CD14-positive monocyte (primary cell): ENCODE measurements at regions not wholly inside any gene's neighbourhood (a gene's known extent, or its start where the extent isn't known, plus 50 kb on each side); places are given as distances from the start of the nearest gene placed in this dataset.

Experiments
- DNase-seq, 3 donors: peaks; one replicate each; pipeline ENCODE4 v3.0.0-alpha.2; 2011 to 2022
- H2AFZ ChIP-seq: 2 replicates; pipeline ENCODE4 v1.6.0; 2012; ENCODE audit warnings: mild to moderate bottlenecking, low read depth, low read length, inconsistent platforms; ENCODE audit not compliant: insufficient read depth, poor library complexity, severe bottlenecking
- H3K27ac ChIP-seq, 2 donors: 1 replicate in 1 of 2; 2 replicates in 1 of 2; pipeline ENCODE4 v1.5.1; 2012 to 2013; ENCODE audit warnings: low read length in 2 of 2, control low read depth in 1 of 2, inconsistent platforms in 1 of 2, low read depth in 1 of 2, mild to moderate bottlenecking in 1 of 2
- H3K27me3 ChIP-seq, 2 donors: one replicate each; pipeline versions ENCODE4 v1.6.0 to v1.6.1; 2011 to 2013; ENCODE audit warnings: low read length in 2 of 2; ENCODE audit not compliant: control insufficient read depth in 2 of 2, insufficient read depth in 2 of 2
- H3K36me3 ChIP-seq, 2 donors: replicated peaks in 1 of 2; 1 replicate in 1 of 2; 2 replicates in 1 of 2; pipeline versions ENCODE4 v1.5.1 to v1.6.1; 2012 to 2013; ENCODE audit warnings: low read length in 2 of 2, control low read depth in 1 of 2, inconsistent platforms in 1 of 2, mild to moderate bottlenecking in 1 of 2; ENCODE audit not compliant: insufficient read depth in 2 of 2, control insufficient read depth in 1 of 2
- H3K4me1 ChIP-seq, 2 donors: 1 replicate in 1 of 2; 2 replicates in 1 of 2; pipeline versions ENCODE4 v1.5.1 to v1.6.1; 2012 to 2013; ENCODE audit warnings: low read length in 2 of 2, control low read depth in 1 of 2, inconsistent platforms in 1 of 2, mild to moderate bottlenecking in 1 of 2, moderate library complexity in 1 of 2; ENCODE audit not compliant: insufficient read depth in 2 of 2, control insufficient read depth in 1 of 2
- H3K4me2 ChIP-seq: replicated peaks from 2 replicates; pipeline ENCODE3; 2012; ENCODE audit warnings: low read length, moderate library complexity, mild to moderate bottlenecking; ENCODE audit not compliant: poor library complexity, severe bottlenecking; ENCODE audit errors: extremely low read depth
- H3K4me3 ChIP-seq, 3 experiments: fragments of 200-600 bp in 1 of 3; sonication (generic) in 1 of 3; replicated peaks in 1 of 3; 1 replicate in 2 of 3; 2 replicates in 1 of 3; pipeline ENCODE4 v1.5.1; 2011 to 2013; ENCODE audit warnings: low read length in 3 of 3, mild to moderate bottlenecking in 3 of 3, control low read depth in 2 of 3, low read depth in 2 of 3, inconsistent platforms in 1 of 3, moderate library complexity in 1 of 3
- H3K79me2 ChIP-seq: 2 replicates; pipeline ENCODE4 v1.6.0; 2012; ENCODE audit warnings: mild to moderate bottlenecking, control low read depth, inconsistent platforms, low read length, moderate library complexity; ENCODE audit not compliant: insufficient read depth
- H3K9ac ChIP-seq: 2 replicates; pipeline ENCODE4 v1.6.0; 2017; ENCODE audit warnings: low read length, mild to moderate bottlenecking; ENCODE audit not compliant: insufficient read depth, poor library complexity, severe bottlenecking
- H3K9me3 ChIP-seq, 2 donors: replicated peaks in 1 of 2; 1 replicate in 1 of 2; 2 replicates in 1 of 2; pipeline versions ENCODE4 v1.5.1 to v1.6.1; 2012 to 2013; ENCODE audit warnings: low read length in 2 of 2, control low read depth in 1 of 2; ENCODE audit not compliant: control insufficient read depth in 1 of 2, insufficient read depth in 1 of 2
- H4K20me1 ChIP-seq: 2 replicates; pipeline ENCODE4 v1.6.0; 2012; ENCODE audit warnings: mild to moderate bottlenecking, low read length, control low read depth, moderate library complexity; ENCODE audit not compliant: insufficient read depth
- H3K27ac Mint-ChIP-seq, 7 donors: one replicate each; pipeline ENCODE4 v1.8.0; 2020; ENCODE audit warnings: mild to moderate bottlenecking in 7 of 7, mixed read lengths in 7 of 7, moderate library complexity in 6 of 7, inconsistent platforms in 2 of 7
- H3K27me3 Mint-ChIP-seq, 3 donors: one replicate each; pipeline ENCODE4 v1.8.0; 2021 to 2022; ENCODE audit warnings: low read depth in 3 of 3, mild to moderate bottlenecking in 3 of 3, mixed read lengths in 3 of 3, moderate library complexity in 3 of 3, inconsistent platforms in 1 of 3
- H3K36me3 Mint-ChIP-seq, 2 donors: one replicate each; pipeline ENCODE4 v1.8.0; 2020; ENCODE audit warnings: mixed read lengths in 2 of 2, inconsistent platforms in 1 of 2, mild to moderate bottlenecking in 1 of 2
- H3K4me1 Mint-ChIP-seq: one replicate; pipeline ENCODE4 v1.8.0; 2020; ENCODE audit warnings: mild to moderate bottlenecking, mixed read lengths
- H3K4me3 Mint-ChIP-seq, 2 donors: one replicate each; pipeline ENCODE4 v1.8.0; 2020; ENCODE audit warnings: mild to moderate bottlenecking in 2 of 2, mixed read lengths in 2 of 2, moderate library complexity in 1 of 2
- H3K9me3 Mint-ChIP-seq, 7 donors: one replicate each; pipeline ENCODE4 v1.8.0; 2020 to 2022; ENCODE audit warnings: mixed read lengths in 7 of 7, mild to moderate bottlenecking in 6 of 7, moderate library complexity in 6 of 7, inconsistent platforms in 2 of 7
- WGBS: methylation state at CpG from one replicate; pipeline ENCODE4 v1.1.5; 2013; ENCODE audit warnings: missing lambda C conversion rate; ENCODE audit not compliant: insufficient coverage; 5-methylcytosine and 5-hydroxymethylcytosine counted together
- intact Hi-C, 2 donors: fragments of 100-400 bp; cut with micrococcal nuclease; formaldehyde crosslinking; loops; one replicate each; pipeline versions ENCODE4 v1.15.0 to v1.15.1; 2023
- TF ChIP-seq, protein P1 (sequence below): fragments of 200-600 bp; IDR thresholded peaks from one replicate; pipeline ENCODE4 v1.8.0; 2022; ENCODE audit warnings: antibody characterized with exemption, mild to moderate bottlenecking

DNA sequence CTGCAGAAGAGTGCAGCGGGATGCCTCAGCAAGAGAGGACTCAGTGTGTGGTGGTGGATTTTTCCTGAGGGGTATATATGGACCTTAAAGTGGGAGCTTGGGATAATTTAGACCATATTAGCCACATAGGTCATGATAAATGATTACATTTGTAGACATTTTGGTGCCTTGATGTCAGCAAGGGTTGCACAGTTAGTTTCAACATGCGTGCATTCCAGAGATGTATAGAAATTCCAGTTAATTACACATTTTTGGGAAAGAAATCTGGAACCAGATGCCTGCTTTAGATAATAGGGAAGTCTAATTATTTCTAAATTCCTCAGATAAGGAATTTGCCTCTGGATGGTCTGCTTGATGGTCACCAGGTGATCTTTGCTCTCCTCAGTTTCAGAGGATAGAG is 440.6 kb upstream of the PAPPA start:
- Mint-ChIP-seq H3K4me3 (no peak overlapping the region), H3K27me3 (no peaks in the 10 kb centered on the region), H3K9me3 (peaks cover 0 to 5% (median 2%) of the 10 kb centered on the region in 7 donors), H3K36me3 (no peaks in the 10 kb centered on the region), H3K27ac (no peak overlapping the region), H3K4me1 (no peaks in the 10 kb centered on the region)
- no peak overlapping the region for H3K4me3 ChIP-seq
- H3K79me2 ChIP-seq: no peaks in the 10 kb centered on the region
- H3K27ac ChIP-seq: no peak overlapping the region
- H3K4me1 ChIP-seq: no peaks in the 10 kb centered on the region
- peaks cover 0 to 7% of the 10 kb centered on the region in 2 donors for H3K9me3 ChIP-seq
- intact Hi-C loops: no loop called here
- TF ChIP-seq, protein P1, sequence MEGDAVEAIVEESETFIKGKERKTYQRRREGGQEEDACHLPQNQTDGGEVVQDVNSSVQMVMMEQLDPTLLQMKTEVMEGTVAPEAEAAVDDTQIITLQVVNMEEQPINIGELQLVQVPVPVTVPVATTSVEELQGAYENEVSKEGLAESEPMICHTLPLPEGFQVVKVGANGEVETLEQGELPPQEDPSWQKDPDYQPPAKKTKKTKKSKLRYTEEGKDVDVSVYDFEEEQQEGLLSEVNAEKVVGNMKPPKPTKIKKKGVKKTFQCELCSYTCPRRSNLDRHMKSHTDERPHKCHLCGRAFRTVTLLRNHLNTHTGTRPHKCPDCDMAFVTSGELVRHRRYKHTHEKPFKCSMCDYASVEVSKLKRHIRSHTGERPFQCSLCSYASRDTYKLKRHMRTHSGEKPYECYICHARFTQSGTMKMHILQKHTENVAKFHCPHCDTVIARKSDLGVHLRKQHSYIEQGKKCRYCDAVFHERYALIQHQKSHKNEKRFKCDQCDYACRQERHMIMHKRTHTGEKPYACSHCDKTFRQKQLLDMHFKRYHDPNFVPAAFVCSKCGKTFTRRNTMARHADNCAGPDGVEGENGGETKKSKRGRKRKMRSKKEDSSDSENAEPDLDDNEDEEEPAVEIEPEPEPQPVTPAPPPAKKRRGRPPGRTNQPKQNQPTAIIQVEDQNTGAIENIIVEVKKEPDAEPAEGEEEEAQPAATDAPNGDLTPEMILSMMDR: no peak
- DNase-seq: no peak
- H2AFZ ChIP-seq: no peak overlapping the region
- H3K9ac ChIP-seq: no peak overlapping the region
- H3K4me2 ChIP-seq: no peak overlapping the region
- no peaks in the 10 kb centered on the region for H4K20me1 ChIP-seq
- no peaks in the 10 kb centered on the region for H3K36me3 ChIP-seq
- 100% methylated on average over 1 of the region's 2 CpGs for WGBS
- H3K27me3 ChIP-seq: no peaks in the 10 kb centered on the region

DNA sequence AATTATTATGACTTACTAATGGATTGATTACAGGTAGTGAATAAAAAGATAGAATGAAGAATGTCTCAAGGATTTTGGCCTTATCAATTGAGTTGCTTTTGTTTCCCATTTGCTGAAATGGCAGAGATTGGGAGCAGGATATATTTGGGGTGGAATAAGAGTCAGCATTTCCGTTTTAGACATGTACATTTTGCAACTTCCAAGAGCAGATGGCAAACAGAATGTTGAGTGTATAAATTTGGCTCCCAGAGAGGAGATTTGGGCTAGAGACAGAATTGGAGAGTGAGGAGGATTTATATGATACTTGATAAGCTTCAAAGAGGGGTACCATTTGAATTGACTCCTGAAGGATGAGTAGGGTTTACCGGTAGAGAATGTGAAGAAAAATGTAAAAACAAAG is 437.9 kb upstream of the PAPPA start:
- intact Hi-C loops: no loop called here
- no peak for DNase-seq
- Mint-ChIP-seq H3K9me3 (peaks cover 0 to 8% (median 0%) of the 10 kb centered on the region in 7 donors), H3K27me3 (no peaks in the 10 kb centered on the region), H3K27ac (no peak overlapping the region), H3K4me3 (no peak overlapping the region), H3K36me3 (no peaks in the 10 kb centered on the region), H3K4me1 (no peaks in the 10 kb centered on the region)
- no peak overlapping the region for H3K27ac ChIP-seq
- H3K36me3 ChIP-seq: no peaks in the 10 kb centered on the region
- no peaks in the 10 kb centered on the region for H4K20me1 ChIP-seq
- H3K27me3 ChIP-seq: no peaks in the 10 kb centered on the region
- TF ChIP-seq, protein P1: no peak
- H3K9ac ChIP-seq: no peak overlapping the region
- peaks cover 0 to 7% of the 10 kb centered on the region in 2 donors for H3K9me3 ChIP-seq
- no CpG with 5 or more reads among the region's 2 CpGs for WGBS
- H3K4me1 ChIP-seq: no peaks in the 10 kb centered on the region
- H3K79me2 ChIP-seq: no peaks in the 10 kb centered on the region
- H3K4me3 ChIP-seq: no peak overlapping the region
- H2AFZ ChIP-seq: no peak overlapping the region
- H3K4me2 ChIP-seq: no peak overlapping the region
